ENCODE measurements at regions not wholly inside any gene's neighbourhood (a gene's known extent, or its start where the extent isn't known, plus 50 kb on each side); places are given as distances from the start of the nearest gene placed in this dataset.

DNA sequence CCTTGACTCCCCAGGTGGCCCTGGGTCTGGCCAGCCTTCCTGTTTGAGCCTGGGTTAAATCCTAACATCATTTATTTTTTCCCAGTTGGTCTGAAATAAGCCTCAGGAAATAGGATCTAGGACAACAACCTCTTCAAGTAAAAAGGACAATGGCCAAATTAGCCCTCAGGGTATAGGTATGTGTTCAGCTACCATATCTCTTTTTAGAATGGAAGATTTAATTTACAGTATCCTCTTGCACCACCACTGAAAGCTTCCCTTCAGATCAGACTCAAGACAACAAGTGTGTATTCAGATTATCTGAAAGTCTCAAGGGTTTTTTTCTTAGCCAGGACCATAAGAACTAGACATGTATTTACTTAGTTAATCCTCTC lies 61.6 kb upstream of the CXCR4 start:
- TF ChIP-seq, protein P1, sequence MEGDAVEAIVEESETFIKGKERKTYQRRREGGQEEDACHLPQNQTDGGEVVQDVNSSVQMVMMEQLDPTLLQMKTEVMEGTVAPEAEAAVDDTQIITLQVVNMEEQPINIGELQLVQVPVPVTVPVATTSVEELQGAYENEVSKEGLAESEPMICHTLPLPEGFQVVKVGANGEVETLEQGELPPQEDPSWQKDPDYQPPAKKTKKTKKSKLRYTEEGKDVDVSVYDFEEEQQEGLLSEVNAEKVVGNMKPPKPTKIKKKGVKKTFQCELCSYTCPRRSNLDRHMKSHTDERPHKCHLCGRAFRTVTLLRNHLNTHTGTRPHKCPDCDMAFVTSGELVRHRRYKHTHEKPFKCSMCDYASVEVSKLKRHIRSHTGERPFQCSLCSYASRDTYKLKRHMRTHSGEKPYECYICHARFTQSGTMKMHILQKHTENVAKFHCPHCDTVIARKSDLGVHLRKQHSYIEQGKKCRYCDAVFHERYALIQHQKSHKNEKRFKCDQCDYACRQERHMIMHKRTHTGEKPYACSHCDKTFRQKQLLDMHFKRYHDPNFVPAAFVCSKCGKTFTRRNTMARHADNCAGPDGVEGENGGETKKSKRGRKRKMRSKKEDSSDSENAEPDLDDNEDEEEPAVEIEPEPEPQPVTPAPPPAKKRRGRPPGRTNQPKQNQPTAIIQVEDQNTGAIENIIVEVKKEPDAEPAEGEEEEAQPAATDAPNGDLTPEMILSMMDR (IDR thresholded peaks at IDR 0.05; ENCODE audit: poor library complexity, severe bottlenecking), result no peak
- TF ChIP-seq RAD21 (conservative IDR thresholded peaks at IDR 0.05) (no peak), EZH2 (IDR thresholded peaks at IDR 0.05; ENCODE audit: borderline replicate concordance, insufficient read depth, low read length, poor library complexity, severe bottlenecking) (no peak), POLR2AphosphoS5 (IDR thresholded peaks at IDR 0.05) (no peak)

All from neural cell (in vitro differentiated cells).